GM18907 (cell line): ENCODE measurements at regions not wholly inside any gene's neighbourhood (a gene's known extent, or its start where the extent isn't known, plus 50 kb on each side); places are given as distances from the start of the nearest gene placed in this dataset.

ENCODE experiments used
- ATAC-seq: cut with Tn5 transposase; IDR thresholded peaks from one replicate; pipeline ENCODE4 v1.9.1; 2021; ENCODE audit warnings: mild to moderate bottlenecking, moderate library complexity; ENCODE audit not compliant: unreplicated experiment

DNA sequence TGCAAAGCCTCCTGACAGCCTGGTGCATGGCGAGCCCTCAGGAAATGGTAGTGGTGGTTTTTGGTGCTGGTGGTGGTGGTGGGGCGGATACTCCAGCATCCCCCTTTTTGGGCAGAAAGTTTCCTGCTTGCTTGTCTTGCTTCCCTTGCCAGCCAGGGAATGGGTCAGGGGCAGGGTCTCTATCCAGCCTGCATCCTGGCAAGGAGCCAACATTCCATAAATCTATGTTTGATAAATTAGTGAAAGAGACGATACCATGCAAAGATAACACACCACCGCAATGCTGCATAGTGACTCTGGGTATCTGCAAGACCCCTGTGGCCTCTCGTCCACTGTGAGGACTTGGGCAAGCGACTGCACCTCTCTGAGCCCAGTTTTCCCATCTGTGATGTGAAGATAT, 246.2 kb downstream of the LRFN2 start:
- no peak for ATAC-seq

DNA sequence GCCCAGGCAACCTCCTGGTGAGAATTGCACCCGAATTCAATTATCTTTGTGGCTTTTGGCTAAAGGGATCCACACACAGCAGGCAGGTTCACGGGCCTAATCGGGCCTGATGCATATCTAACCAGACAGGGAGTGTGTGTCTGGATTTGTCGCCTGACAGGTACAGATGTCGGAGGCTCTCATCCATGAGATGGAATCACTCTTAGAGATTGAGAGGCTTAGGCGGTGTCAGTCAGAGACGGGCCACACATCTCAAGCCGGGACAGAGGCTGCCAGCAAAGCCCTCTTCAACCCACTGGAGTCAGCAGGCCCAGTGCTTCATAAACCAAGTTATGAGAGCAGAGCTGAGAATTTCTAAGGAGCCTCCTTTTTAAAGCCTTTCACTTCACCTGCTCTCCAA, 247.0 kb downstream of the LRFN2 start:
- no peak for ATAC-seq

DNA sequence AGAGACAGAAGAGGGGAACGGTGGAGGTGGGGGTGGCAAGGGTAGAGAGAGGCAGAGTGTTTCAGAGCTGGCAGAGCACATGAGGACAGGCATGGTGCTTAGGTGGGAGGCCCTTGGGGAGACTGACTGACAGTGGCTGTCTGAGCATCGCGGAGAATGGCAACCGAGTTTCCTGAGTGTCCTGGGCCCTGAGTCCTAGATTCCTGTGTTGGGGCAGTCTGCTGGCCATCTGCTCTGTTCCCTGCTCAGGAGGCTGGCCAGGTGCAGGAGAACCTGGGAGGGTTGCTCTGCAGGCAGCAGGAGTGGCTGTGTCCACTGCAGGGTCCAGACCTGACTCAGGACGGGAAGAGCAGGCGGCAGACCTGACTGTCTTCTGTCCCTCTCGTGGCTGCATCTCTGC, 248.9 kb downstream of the LRFN2 start:
- ATAC-seq, result no peak

DNA sequence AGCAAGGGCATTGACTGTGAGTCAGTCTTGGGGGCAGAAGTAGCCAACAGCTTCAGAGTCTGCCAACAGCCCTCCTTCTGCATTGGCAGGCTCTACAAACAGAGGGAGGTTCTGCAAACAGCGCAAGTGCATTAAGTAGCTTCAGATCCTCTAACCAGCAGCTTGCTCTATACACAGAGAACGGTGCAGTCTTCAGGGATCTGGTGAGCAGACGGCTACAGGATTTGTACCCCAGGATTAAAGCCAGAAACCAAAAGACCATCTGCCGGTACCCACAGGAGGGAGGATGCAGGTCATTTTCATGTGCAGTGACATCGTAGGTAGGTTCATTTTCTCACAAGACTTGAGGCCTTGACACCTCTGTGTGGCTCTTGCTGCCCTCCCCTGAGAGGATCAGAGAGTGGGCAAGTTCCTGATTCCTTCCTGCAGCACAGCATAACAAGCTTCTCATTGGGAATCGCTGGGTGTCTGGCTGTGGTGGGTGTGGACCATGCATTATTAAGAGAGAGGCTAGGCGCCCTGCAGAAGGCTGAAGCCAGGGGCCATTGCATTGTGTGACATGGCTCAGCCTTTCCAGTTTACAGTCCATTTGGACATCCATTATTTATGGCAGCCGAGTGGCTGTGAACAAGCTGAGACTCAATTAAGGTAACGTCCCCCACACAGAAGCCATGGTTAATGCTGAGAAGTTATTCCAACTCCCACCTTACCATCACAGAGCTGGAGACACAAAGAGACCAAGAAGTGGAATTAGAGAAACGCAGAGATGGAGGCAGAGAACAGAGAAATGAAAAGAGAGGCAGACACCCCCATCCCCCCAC, 250.0 kb downstream of the LRFN2 start:
- ATAC-seq, result no peak

DNA sequence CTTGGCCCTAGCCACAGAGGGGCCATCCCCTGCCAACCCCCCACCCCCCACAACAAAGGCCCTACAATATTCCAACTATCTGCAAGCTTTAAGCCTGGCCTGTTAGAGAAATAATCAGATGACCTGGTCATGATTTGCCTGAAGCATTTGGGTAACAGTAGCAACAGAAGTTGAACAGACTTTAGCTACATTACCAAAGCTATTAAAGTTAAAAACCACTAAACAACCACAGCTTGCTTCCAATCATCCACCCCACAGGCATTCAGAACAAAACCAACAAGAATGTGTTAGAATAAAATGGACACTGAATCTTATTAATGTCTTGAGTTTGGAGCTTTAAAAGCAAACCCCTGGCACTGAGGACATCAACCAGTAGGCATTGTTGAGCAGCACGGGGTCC, 250.9 kb downstream of the LRFN2 start:
- no peak for ATAC-seq

DNA sequence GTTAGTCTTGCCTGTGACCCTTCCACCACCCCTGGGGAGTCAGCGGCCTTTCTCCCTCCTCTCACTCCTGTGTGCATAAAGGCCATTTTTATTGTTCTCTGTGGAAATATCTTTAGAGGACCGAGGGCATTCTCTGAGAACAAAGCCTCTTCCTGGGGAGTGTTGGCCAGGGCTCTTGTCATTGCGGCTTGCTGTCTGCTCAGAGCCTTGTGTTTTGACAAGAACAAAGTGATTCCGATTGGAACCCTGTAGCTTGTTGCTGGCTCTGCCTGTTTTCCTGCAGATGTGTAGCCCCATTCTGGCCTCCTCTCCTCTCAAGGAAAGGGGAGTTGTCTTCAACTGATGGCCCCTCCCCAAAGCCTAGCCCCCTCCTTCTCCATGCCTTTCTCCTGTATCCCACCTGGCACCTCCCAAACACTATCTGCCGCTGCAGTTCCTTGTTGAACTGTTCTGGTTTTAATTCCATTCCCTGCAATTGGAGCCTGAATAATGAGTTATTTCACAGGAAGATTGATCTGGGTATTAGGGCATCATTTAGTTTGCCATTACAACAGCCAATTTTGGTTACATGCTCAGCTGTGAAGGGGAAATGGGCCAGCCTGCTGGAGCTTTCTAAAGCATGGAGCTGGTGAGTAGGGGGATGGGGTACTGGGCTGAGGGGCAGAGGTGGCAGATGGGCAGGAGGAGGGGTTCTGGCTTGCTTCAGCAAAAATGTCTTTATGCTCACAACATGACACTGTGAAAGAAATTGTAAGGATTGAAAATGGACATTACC, 252.5 kb downstream of the LRFN2 start:
- ATAC-seq, result no peak

DNA sequence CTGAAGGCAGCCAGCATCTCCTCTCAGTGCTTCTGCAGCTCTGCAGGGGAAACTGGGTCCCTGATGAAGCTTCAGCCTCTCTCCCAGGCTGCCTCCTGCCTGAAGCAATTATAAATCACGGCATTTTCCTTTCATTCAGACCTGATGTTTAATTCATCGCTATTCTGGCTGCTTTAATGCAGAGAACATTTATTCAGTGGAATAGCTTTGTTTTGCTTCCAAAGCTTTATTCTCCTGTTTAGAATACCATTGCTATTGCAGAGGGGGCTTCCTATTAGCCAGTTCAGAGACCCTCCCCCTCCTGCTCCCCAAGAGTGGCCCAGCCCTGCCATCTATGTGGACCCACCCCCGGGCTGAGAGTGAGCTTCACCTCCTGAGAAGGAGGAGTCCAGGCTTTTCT, 255.6 kb downstream of the LRFN2 start:
- ATAC-seq, result no peak

DNA sequence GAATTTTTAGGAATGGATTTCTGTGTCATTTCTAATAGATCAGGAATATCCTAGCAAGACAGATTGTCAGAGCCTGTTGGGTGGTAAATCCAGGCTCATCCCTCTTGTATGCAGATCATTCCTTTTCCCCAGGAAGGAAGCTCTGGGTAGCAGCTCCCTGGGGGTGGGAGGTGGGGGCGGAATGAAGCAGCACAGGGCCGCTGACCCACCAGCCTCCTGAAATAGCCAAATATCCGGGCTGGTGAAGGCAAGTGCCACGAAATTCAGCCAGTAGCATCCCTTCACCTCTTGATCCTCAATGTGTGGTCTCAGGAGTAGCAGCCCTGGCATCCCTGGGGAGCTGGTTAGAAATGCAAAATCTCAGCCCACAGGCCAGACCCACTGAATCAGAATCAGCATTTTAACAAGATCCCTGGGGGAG, 256.9 kb downstream of the LRFN2 start:
- no peak for ATAC-seq

DNA sequence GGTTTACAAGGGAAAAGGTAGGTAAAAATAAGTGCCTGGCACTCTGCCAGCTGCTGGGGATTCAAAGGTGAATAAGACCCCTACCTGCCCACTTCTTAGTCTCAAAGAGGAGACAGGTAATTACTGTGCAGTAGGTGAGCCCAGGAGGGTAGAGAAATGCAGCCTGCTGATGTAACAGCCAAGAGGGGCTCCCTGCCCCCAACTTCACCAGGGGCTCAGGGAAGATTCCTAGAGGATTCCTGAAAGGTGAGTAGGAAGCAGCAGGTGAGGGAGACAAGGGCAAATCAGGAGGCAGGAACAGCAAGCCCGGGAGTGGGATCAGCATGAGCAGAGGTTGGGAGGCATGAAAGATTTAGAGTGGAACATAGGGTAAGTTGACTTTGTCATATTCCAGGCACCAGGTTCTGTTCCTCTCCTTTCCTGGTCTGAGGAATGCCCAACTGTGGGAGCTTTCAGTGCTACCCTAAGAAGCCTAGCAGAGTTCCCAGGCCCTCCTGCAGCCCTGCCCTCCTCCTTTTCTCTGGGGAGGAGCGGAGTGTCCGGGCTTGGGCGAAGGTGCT, 258.1 kb downstream of the LRFN2 start:
- no peak for ATAC-seq

DNA sequence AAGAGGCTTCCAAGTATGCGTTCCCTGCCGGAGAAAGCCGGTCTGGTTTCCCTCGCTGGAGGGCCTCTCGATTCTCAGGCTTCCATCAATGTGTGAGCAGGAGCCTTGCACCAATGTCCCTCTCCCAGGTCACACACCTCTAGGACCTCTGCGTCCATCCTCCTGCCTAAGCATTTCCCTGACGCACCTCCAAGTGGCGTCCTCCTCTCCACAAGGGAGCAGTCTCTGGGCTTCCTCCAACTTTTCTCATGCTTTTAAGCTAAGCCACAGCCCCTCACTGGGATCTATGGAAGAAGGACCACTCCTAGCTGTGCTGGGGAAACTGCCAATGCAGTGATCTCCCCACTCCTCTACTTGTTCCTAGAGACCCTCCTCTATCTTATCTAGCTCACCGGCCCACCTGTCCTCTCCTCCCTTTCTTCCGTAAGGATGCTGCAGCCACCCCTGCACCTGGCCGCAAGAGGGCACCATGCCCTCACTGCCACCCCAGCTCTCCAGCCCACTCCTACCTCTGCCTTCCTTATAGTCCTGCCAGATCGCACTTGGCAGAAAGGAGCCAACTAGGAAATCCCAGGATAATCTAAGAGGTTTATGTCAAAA, 258.7 kb downstream of the LRFN2 start:
- ATAC-seq, result no peak

DNA sequence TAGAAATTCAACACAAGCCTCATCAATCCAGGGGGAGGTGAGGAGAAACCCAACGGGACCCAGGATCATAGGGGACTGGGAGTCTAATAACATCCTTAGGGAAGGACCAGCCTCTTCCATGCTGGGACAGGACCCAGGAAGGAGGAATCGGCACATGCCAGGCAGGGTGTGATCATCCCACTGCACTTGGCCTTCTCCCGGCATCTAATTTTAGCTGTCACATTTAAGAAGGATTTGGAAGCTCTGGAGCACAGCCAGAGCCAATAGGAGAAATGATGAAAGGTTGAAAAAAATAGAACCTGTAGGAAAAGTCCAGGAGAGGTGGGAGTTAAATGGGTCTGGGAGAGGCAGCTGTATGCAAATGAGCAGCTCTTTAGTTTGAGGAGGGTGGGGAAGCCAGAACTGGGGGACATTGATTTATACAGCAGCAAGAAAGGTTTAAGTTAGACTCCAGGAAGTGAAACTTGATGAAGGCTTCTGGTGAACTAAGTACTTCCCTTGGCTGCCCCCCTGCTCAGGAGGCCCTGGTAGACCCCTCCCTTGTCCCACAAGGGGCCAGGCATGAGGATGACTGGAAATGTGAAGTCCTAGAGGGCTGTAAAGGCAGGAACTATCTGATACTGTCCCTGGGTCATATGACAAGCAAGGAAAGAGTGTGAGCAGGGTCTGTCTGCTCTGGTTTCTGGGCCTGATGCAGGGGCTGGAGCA, 260.3 kb downstream of the LRFN2 start:
- ATAC-seq, result no peak

DNA sequence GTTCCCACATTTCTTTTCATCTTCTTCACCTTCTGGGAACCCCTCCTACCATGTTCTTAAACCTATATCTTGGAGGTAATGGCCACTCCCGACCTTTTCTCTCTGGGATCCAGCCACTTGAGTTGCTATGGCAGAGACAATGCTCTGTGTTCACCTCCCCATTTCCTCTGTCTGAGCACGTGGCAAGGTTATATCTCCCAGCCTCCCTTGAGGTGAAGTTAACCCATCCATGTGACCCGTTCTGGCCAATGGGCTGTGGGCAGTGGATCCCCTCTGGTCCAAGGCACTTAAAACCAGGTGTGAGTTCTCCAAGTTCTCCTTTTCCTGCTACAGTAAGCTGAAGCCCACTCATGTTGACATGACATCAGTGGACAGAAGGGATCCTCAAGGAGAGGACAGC, 261.4 kb downstream of the LRFN2 start:
- ATAC-seq, result no peak

DNA sequence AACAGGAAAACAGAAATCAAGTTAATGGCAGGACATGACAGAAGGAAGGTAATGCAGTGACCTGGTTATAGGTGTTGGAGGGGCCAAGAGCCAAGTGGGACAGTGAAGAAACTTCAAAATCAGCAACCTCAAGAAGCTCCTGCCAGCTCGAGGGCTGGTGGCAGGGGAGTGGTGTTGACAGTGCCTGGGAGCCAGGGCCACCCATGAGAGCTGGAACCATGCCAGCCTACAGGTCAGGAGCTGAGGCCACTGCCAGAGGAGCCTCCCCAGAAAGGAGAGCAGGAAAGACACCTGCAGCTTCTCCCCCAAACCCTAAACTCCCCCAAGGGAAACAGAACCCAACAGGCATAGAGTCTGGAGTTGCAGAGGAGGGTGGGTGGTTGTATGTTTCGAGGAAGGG, 262.1 kb downstream of the LRFN2 start:
- ATAC-seq, result no peak

DNA sequence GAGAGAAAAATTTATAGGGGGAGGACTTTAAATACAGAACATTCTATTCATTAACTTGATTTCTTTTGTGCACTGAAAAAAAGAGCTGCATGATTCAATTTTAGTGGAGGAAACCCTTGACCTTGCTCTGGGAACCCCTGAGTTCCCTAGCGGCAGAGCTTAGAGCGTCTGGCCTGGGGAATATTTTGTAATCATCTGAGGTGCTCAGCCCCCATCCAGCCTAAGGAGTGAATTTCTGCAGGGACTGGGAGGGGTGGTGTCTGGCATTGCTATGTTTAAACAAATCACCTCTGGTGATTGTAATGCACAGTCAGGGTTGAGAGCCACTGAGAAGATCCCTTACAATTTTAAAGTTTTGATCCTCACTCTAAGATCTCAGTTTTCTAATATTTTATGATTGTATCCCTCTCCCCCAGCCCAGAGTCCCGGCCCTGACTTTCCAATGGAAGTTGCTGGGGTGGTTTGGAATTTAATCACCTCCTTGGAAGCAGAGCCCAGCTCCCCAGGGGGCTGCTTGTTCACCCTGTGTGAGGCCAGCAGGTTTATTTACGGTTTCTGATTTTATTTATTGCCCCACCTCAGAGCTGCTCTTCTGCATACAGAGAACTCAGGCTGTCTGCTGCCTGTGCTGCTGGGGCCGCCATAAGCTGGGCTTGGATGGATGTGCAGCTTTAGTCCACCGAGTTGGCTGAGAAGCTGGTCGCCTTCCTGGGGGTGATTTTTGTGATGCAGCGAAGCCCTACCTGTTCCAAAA, 263.1 kb downstream of the LRFN2 start:
- no peak for ATAC-seq

DNA sequence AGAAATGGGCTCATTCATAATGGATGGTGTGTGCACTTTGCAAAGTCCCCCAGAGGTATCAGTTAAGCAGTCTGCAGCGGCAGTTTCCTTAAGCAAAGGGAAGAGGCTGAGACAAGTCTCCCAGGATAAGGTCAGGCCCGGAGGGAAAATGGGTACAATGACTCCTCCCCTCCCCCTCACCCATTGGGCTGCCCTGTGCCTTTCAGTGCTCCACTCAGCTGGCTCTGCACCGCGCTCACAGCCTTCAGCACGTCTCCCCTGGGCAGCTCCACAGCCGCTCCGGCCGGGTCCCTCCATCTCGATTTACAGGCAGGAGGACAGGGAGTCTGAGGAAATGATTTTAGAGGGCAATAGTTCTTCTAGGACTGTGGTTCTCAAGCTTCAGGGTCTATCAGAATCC, 264.8 kb downstream of the LRFN2 start:
- no peak for ATAC-seq

DNA sequence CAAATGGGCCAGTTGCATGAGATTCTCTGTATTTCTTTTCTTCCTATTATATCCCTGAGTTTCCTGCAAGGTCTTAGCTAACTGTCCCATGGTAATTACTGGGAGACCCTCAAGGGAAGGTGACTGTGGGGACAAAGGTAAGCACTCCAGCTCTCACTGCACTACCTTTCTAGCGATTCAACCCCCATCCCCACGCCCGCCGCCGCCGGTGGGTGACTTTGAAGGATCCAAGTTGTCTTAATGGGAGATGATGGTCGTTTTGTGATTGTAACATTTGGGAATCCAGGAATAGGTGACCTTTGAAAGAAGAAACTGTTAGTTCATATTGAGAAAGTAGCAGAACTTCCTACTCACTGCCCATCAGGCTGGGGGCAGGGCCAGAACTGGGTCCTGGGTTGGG, 265.5 kb downstream of the LRFN2 start:
- no peak for ATAC-seq

DNA sequence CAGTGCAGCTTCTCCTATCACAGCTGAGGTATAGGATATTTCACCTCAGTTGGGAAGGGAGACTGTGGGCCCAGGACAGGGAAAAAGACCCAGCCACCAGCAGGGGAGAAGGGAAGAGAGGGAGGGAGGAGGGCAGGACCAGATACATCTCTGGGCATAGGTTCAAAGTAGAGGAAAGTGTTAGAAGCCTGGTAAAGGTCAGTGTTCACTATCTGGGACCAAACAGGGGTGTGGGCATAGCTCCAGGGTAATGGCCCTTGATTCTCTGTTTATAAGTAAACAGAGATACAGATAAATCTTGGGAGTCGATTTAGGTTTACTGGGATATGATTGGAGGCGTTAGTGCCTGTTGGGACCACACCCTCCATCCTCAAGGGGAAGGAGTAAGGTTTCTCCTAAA, 266.2 kb downstream of the LRFN2 start:
- no peak for ATAC-seq

DNA sequence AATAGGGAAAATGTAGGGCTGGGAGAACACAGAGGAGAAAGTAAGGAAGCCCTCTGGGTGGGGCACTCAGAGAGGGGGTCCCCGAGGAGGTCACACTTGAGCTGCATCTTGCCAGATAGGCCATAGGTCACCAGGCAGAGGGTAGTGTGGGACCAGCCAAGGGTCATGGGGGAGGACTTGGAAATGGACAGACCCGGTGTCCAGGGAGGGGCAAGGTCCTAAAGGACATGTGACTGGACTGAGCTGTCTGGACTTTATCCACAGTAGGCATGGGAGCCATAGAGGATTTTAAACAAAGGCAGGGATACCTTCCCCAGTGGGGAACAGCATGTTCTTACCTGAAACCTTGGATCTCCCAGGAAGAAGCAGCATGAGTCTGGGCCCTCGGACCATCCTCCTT, 266.7 kb downstream of the LRFN2 start:
- no peak for ATAC-seq

DNA sequence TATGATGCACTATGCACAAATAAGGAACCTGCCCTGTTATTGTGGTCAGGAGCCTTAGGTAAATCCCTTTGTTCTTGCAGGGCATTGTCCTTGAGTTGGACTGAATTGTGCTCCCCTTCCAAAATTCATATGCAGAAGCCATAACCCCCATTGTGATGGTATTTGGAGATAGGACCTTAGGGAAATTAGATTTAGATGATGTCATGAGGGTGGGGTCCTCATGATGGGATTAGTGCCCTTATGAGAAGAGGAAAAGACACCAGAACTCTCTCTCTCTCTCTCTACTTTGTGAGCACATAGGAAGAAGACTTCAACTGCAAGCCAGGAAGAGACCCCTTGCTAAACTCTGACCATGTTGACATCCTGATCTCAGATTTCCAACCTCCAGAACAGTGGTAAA, 268.0 kb downstream of the LRFN2 start:
- no peak for ATAC-seq

DNA sequence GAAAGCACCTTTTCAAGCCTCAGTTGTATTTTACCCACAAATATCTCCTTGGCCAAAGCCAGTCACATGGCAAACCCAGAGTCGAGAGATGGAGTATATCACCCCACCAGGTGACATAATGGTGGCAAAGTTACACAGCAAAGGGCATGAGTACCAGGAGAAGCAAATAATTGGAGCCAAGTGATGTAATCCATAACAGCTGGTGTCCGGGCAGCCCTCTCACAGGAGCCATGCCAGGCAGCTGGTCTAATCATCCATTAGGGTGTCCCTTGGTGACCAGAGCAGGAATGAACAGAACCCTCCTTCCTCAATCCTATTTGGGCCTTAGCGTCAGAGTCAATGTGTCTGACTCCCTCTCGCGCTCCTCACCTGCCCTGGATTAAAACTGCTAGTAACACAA, 272.1 kb downstream of the LRFN2 start:
- ATAC-seq, result no peak
